ENCODE measurements at regions not wholly inside any gene's neighbourhood (a gene's known extent, or its start where the extent isn't known, plus 50 kb on each side); places are given as distances from the start of the nearest gene placed in this dataset.

DNA sequence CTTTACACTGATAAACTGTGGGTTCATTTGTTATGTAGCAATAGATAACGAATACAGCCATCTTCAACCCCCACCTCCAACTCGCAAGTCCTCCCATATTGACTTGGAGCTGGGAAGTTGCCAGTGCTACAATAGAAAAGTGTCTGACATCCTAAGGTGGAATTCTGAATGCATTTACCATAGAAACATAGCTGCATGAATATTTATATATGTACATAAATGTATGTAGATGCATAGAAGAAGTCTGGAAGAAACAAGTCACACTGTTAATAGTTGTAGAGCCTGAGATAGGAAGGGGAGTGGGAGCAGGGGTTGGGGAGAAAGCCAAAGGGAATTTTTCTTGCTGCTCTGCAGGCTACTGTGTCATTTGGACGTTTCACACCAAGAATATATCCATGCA is 88.1 kb upstream of the SSBP2 start:
- TF ChIP-seq CTCF (conservative IDR thresholded peaks at IDR 0.05; ENCODE audit: low read depth in 2 of 2) = no peak
- no peak for TF ChIP-seq REST (IDR thresholded peaks at IDR 0.05; ENCODE audit: unreplicated experiment)
- TF ChIP-seq CREB1 (CRISPR knock-in tag; IDR thresholded peaks at IDR 0.05; ENCODE audit: low read depth) = no peak
- TF ChIP-seq EZH2 (IDR thresholded peaks at IDR 0.05; ENCODE audit: low read depth, unreplicated experiment) = no peak
- TF ChIP-seq POLR2AphosphoS5 (IDR thresholded peaks at IDR 0.05; ENCODE audit: low read depth) = no peak
- no peak for TF ChIP-seq JUNB (IDR thresholded peaks at IDR 0.05; ENCODE audit: unreplicated experiment)
- TF ChIP-seq STAT1 (IDR thresholded peaks at IDR 0.05; ENCODE audit: unreplicated experiment) = no peak
- TF ChIP-seq EZH2phosphoT487 (IDR thresholded peaks at IDR 0.05; ENCODE audit: unreplicated experiment) = no peak
- no peak for TF ChIP-seq ZNF114 (CRISPR knock-in tag; IDR thresholded peaks at IDR 0.05)

Measured in GM23338 (cell line).